Right atrium auricular region (tissue), 2 donors: ENCODE measurements at regions not wholly inside any gene's neighbourhood (a gene's known extent, or its start where the extent isn't known, plus 50 kb on each side); places are given as distances from the start of the nearest gene placed in this dataset.

ENCODE experiments used
- DNase-seq: peaks from one replicate; pipeline ENCODE4 v3.0.0-alpha.2; 2019; ENCODE audit warnings: low spot score
- H3K27ac ChIP-seq, 2 donors: fragments of 200-600 bp; sonication (generic); 1 replicate in 1 of 2; 2 replicates in 1 of 2; pipeline ENCODE4 v1.5.1; 2016 to 2019
- H3K27me3 ChIP-seq, 2 donors: fragments of 200-600 bp; sonication (generic); one replicate each; pipeline versions ENCODE4 v1.5.1 to v1.6.0; 2017 to 2019
- H3K36me3 ChIP-seq: fragments of 200-600 bp; sonication (generic); one replicate; pipeline ENCODE4 v1.5.1; 2016
- H3K4me1 ChIP-seq, 2 donors: fragments of 200-600 bp; sonication (generic); one replicate each; pipeline versions ENCODE4 v1.5.1 to v1.6.0; 2017 to 2019
- H3K4me3 ChIP-seq, 2 donors: fragments of 200-600 bp; sonication (generic); 1 replicate in 1 of 2; 2 replicates in 1 of 2; pipeline ENCODE4 v1.5.1; 2017 to 2019; ENCODE audit warnings: mild to moderate bottlenecking in 1 of 2, moderate library complexity in 1 of 2
- H3K9me3 ChIP-seq, 2 donors: fragments of 200-600 bp; sonication (generic); one replicate each; pipeline ENCODE4 v1.5.1; 2019
- CTCF ChIP-seq, 2 donors: fragments of 200-600 bp; sonication (generic); IDR thresholded peaks; one replicate each; pipeline ENCODE4 v1.5.1; 2019; ENCODE audit warnings: antibody characterized with exemption in 2 of 2

- H3K9me3 ChIP-seq, result no peaks in the 10 kb centered on the region
Observed at GRCh38 chr3:28786446-28786845, 437.8 kb upstream of the AZI2 start.

GRCh38 chr3:28788571-28788970, 439.9 kb upstream of the AZI2 start:
- Histone ChIP-seq H3K4me3 (no peak overlapping the region), H3K4me1 (no peaks in the 10 kb centered on the region), H3K9me3 (no peaks in the 10 kb centered on the region), H3K27me3 (no peaks in the 10 kb centered on the region), H3K27ac (no peak overlapping the region), H3K36me3 (no peaks in the 10 kb centered on the region)
- TF ChIP-seq CTCF (IDR thresholded peaks at IDR 0.05), result no peak
- DNase-seq, result no peak

More at GRCh38 chr3:28786446-28786845, 437.8 kb upstream of the AZI2 start:
- Histone ChIP-seq H3K4me1 (no peaks in the 10 kb centered on the region), H3K27me3 (no peaks in the 10 kb centered on the region), H3K4me3 (no peak overlapping the region), H3K36me3 (no peaks in the 10 kb centered on the region), H3K27ac (no peak overlapping the region)
- DNase-seq, result no peak
- TF ChIP-seq CTCF (IDR thresholded peaks at IDR 0.05), result no peak

GRCh38 chr3:28791713-28792255, 443.2 kb upstream of the AZI2 start:
- no peak for DNase-seq
- no peak for TF ChIP-seq CTCF (IDR thresholded peaks at IDR 0.05)
- Histone ChIP-seq H3K27me3 (no peaks in the 10 kb centered on the region), H3K36me3 (no peaks in the 10 kb centered on the region), H3K9me3 (no peaks in the 10 kb centered on the region), H3K27ac (no peak overlapping the region), H3K4me3 (no peak overlapping the region), H3K4me1 (no peaks in the 10 kb centered on the region)

- Histone ChIP-seq H3K4me3 (no peak overlapping the region), H3K27me3 (no peaks in the 10 kb centered on the region), H3K9me3 (no peaks in the 10 kb centered on the region), H3K4me1 (no peaks in the 10 kb centered on the region), H3K36me3 (no peaks in the 10 kb centered on the region), H3K27ac (no peak overlapping the region)
- no peak for TF ChIP-seq CTCF (IDR thresholded peaks at IDR 0.05)
- no peak for DNase-seq
Observed at GRCh38 chr3:28792604-28793003, 444.0 kb upstream of the AZI2 start.

- TF ChIP-seq CTCF (IDR thresholded peaks at IDR 0.05), result no peak
- Histone ChIP-seq H3K36me3 (no peaks in the 10 kb centered on the region), H3K27me3 (no peaks in the 10 kb centered on the region), H3K9me3 (no peaks in the 10 kb centered on the region), H3K4me3 (no peak overlapping the region), H3K4me1 (no peaks in the 10 kb centered on the region), H3K27ac (no peak overlapping the region)
- no peak for DNase-seq
Observed at GRCh38 chr3:28799084-28799483, 450.5 kb upstream of the AZI2 start.

- no peak for TF ChIP-seq CTCF (IDR thresholded peaks at IDR 0.05)
- Histone ChIP-seq H3K27me3 (no peaks in the 10 kb centered on the region), H3K4me1 (no peaks in the 10 kb centered on the region), H3K4me3 (no peak overlapping the region), H3K9me3 (no peaks in the 10 kb centered on the region), H3K27ac (no peak overlapping the region), H3K36me3 (no peaks in the 10 kb centered on the region)
- DNase-seq, result no peak
Observed at GRCh38 chr3:28800203-28800602, 451.6 kb upstream of the AZI2 start.
